Breast epithelium (tissue), 4 donors: ENCODE measurements at regions not wholly inside any gene's neighbourhood (a gene's known extent, or its start where the extent isn't known, plus 50 kb on each side); places are given as distances from the start of the nearest gene placed in this dataset.

Experiments used
- DNase-seq, 2 donors: peaks; one replicate each; pipeline ENCODE4 v3.0.0-alpha.2; 2019; ENCODE audit warnings: low spot score in 2 of 2
- H3K27ac ChIP-seq, 2 donors: fragments of 200-600 bp; sonication (generic) in 1 of 2; one replicate each; pipeline ENCODE4 v1.5.1; 2016 to 2019; ENCODE audit warnings: mild to moderate bottlenecking in 1 of 2
- H3K27me3 ChIP-seq, 2 donors: fragments of 200-600 bp; sonication (generic) in 1 of 2; one replicate each; pipeline versions ENCODE4 v1.5.1 to v1.6.0; 2017 to 2019; ENCODE audit warnings: control low read depth in 1 of 2, mild to moderate bottlenecking in 1 of 2
- H3K36me3 ChIP-seq: fragments of 200-600 bp; one replicate; pipeline ENCODE4 v1.5.1; 2019
- H3K4me1 ChIP-seq, 2 donors: fragments of 200-600 bp; sonication (generic); one replicate each; pipeline ENCODE4 v1.5.1; 2016 to 2019; ENCODE audit warnings: control low read depth in 1 of 2
- H3K4me3 ChIP-seq, 3 donors: fragments of 200-600 bp; sonication (generic); 1 replicate in 2 of 3; 2 replicates in 1 of 3; pipeline ENCODE4 v1.5.1; 2016 to 2019; ENCODE audit warnings: mild to moderate bottlenecking in 3 of 3, moderate library complexity in 2 of 3
- H3K9me3 ChIP-seq, 2 donors: fragments of 200-600 bp; sonication (generic) in 1 of 2; one replicate each; pipeline ENCODE4 v1.5.1; 2016 to 2019; ENCODE audit warnings: control low read depth in 1 of 2
- POLR2A ChIP-seq: fragments of 450-650 bp; IDR thresholded peaks from one replicate; pipeline ENCODE4 v1.6.1; 2016; ENCODE audit warnings: antibody characterized with exemption, mild to moderate bottlenecking, moderate library complexity
- POLR2AphosphoS5 ChIP-seq, 3 donors: sonication (generic); formaldehyde crosslinking; IDR thresholded peaks; one replicate each; pipeline ENCODE4 v1.6.1; 2017; ENCODE audit warnings: antibody characterized with exemption in 3 of 3
- intact Hi-C: fragments of 100-400 bp; cut with DNase I; formaldehyde crosslinking; loops from one replicate; pipeline ENCODE4 v1.15.1; 2023; ENCODE audit warnings: low total_unique reads
- TF ChIP-seq, protein P1 (sequence below), 3 donors: fragments of 450-650 bp; IDR thresholded peaks; one replicate each; pipeline ENCODE4 v1.5.1; 2016 to 2017; ENCODE audit warnings: antibody characterized with exemption in 3 of 3, mild to moderate bottlenecking in 3 of 3, moderate library complexity in 3 of 3

- intact Hi-C loops = no loop called here
- no peaks in the 10 kb centered on the region for H3K9me3 ChIP-seq
- no peak overlapping the region for H3K4me3 ChIP-seq
- H3K27me3 ChIP-seq = no peaks in the 10 kb centered on the region
- TF ChIP-seq POLR2A (no peak), POLR2AphosphoS5 (IDR thresholded peaks at IDR 0.05) (no peak)
- TF ChIP-seq, protein P1, sequence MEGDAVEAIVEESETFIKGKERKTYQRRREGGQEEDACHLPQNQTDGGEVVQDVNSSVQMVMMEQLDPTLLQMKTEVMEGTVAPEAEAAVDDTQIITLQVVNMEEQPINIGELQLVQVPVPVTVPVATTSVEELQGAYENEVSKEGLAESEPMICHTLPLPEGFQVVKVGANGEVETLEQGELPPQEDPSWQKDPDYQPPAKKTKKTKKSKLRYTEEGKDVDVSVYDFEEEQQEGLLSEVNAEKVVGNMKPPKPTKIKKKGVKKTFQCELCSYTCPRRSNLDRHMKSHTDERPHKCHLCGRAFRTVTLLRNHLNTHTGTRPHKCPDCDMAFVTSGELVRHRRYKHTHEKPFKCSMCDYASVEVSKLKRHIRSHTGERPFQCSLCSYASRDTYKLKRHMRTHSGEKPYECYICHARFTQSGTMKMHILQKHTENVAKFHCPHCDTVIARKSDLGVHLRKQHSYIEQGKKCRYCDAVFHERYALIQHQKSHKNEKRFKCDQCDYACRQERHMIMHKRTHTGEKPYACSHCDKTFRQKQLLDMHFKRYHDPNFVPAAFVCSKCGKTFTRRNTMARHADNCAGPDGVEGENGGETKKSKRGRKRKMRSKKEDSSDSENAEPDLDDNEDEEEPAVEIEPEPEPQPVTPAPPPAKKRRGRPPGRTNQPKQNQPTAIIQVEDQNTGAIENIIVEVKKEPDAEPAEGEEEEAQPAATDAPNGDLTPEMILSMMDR (IDR thresholded peaks at IDR 0.05) = no peak
- H3K36me3 ChIP-seq = no peaks in the 10 kb centered on the region
- H3K4me1 ChIP-seq = no peaks in the 10 kb centered on the region
- no peak overlapping the region for H3K27ac ChIP-seq
- DNase-seq = no peak
Measured at GRCh38 chr3:106010829-106011228, 142.0 kb upstream of the CBLB start.

DNA sequence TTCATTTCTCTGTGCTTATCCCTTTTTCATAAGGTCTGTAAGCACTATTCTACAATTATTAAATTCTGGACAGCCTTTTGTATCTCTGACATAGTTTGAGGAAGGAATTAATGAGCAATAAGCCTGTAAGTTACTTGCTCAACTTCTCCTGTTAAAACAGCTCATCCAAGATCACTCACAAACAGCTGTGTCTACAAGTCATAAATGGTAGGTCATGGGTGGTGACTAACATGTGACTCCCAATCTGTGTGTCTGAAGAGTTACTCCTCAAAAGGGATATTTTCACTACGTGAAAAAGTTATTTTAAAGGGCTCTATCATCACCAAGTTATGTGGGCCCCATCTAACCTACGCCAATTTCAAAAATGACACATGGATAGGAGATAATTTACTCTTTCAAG, 145.2 kb upstream of the CBLB start:
- intact Hi-C loops = no loop called here
- TF ChIP-seq POLR2A = no peak

DNA sequence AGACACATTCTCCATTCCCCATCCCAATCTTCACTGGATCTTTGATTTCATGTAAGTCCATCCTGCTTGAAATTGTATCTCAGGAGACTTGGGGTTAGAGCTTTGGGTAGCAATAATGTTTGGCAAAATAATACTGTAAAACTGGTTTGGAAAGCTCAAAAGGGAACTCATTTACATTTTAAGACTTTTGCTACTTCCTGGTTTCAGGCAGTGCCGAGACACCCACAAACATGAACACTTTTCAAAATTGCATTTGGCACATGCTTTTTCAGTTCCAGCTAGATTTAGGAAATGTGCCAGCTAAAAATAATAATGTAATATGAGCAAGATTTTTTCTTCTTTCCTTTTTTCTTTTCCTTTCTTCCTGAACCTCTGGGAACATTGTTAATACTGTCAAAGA, 145.7 kb upstream of the CBLB start:
- H3K4me1 ChIP-seq = no peaks in the 10 kb centered on the region
- H3K27me3 ChIP-seq = no peaks in the 10 kb centered on the region
- DNase-seq = no peak
- H3K36me3 ChIP-seq = no peaks in the 10 kb centered on the region
- TF ChIP-seq POLR2AphosphoS5 (IDR thresholded peaks at IDR 0.05) = no peak
- TF ChIP-seq, protein P1 (IDR thresholded peaks at IDR 0.05) = no peak
- intact Hi-C loops = no loop called here
- no peak overlapping the region for H3K27ac ChIP-seq
- H3K9me3 ChIP-seq = no peaks in the 10 kb centered on the region
- H3K4me3 ChIP-seq = no peak overlapping the region

More for the DNA sequence above, 145.2 kb upstream of the CBLB start:
- Histone ChIP-seq H3K27me3 (no peaks in the 10 kb centered on the region), H3K4me1 (no peaks in the 10 kb centered on the region), H3K36me3 (no peaks in the 10 kb centered on the region), H3K4me3 (no peak overlapping the region), H3K9me3 (no peaks in the 10 kb centered on the region), H3K27ac (no peak overlapping the region)
- DNase-seq = no peak

GRCh38 chr3:106014971-106015370, 146.2 kb upstream of the CBLB start:
- TF ChIP-seq POLR2A (no peak), POLR2AphosphoS5 (IDR thresholded peaks at IDR 0.05) (no peak)
- TF ChIP-seq, protein P1 (IDR thresholded peaks at IDR 0.05) = no peak
- Histone ChIP-seq H3K27ac (no peak overlapping the region), H3K4me1 (no peaks in the 10 kb centered on the region), H3K9me3 (no peaks in the 10 kb centered on the region), H3K36me3 (no peaks in the 10 kb centered on the region), H3K4me3 (no peak overlapping the region), H3K27me3 (no peaks in the 10 kb centered on the region)
- DNase-seq = no peak
- intact Hi-C loops = no loop called here

GRCh38 chr3:106018102-106018501, 149.3 kb upstream of the CBLB start:
- H3K27me3 ChIP-seq = no peaks in the 10 kb centered on the region
- intact Hi-C loops = no loop called here
- TF ChIP-seq POLR2A (no peak), POLR2AphosphoS5 (IDR thresholded peaks at IDR 0.05) (no peak)
- TF ChIP-seq, protein P1 (IDR thresholded peaks at IDR 0.05) = no peak
- no peak overlapping the region for H3K27ac ChIP-seq
- no peaks in the 10 kb centered on the region for H3K4me1 ChIP-seq
- H3K4me3 ChIP-seq = no peak overlapping the region
- H3K36me3 ChIP-seq = no peaks in the 10 kb centered on the region
- no peak for DNase-seq
- H3K9me3 ChIP-seq = no peaks in the 10 kb centered on the region

DNA sequence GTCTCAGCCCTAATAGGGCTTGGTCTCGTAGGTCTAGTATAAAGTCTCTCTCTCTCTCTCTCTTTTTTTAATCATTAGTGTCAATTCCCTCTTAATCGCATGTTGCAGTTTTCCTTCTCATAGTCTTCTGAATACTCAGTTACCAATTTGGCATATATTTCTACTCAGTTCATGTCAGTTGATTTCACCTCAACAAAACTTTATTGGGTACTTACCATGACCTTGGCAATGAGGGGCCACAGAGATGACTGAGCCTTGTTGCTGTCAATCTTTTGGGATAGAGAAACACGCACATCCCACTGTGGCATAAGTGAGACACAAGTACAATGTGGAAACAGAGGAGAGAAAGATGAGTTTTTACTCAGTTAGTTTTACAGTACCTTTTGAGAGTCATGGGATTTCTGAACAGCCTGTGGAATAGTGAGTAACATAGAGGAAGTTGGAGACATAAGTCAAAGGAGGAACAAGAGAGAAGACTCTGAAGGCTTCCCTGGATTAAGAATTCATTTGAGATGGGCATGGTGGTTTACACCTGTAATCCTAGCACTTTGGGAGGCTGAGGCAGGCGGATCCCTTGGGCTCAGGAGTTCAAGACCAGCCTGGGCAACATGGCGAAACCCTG, 150.2 kb upstream of the CBLB start:
- Histone ChIP-seq H3K4me1 (no peaks in the 10 kb centered on the region), H3K4me3 (no peak overlapping the region), H3K27me3 (no peaks in the 10 kb centered on the region), H3K9me3 (no peaks in the 10 kb centered on the region), H3K27ac (no peak overlapping the region), H3K36me3 (no peaks in the 10 kb centered on the region)
- intact Hi-C loops = no loop called here
- TF ChIP-seq POLR2A = no peak
- TF ChIP-seq POLR2AphosphoS5 (IDR thresholded peaks at IDR 0.05) = no peak
- TF ChIP-seq, protein P1 (IDR thresholded peaks at IDR 0.05) = no peak
- no peak for DNase-seq
